Caco-2 (cell line): ENCODE measurements at regions not wholly inside any gene's neighbourhood (a gene's known extent, or its start where the extent isn't known, plus 50 kb on each side); places are given as distances from the start of the nearest gene placed in this dataset.

Experiments
- BruUV-seq: library from RNA; stranded (reverse); fragments of 400-500 nt; replicated peaks from 2 replicates; lab custom pipeline; 2021; lab: Mats Ljungman, UMichigan
- CTCF ChIA-PET: fragments of 300-600 bp; sonication (Branson Sonifier 250); formaldehyde crosslinking; loops from one replicate; lab custom pipeline; 2022; ENCODE audit warnings: antibody characterized with exemption; lab: Charles Lee
- POLR2A ChIA-PET: fragments of 300-600 bp; sonication (Branson Sonifier 250); formaldehyde crosslinking; loops from one replicate; lab custom pipeline; 2022; ENCODE audit warnings: antibody characterized with exemption; lab: Charles Lee
- DNase-seq, 2 experiments: peaks; one replicate each; pipeline versions ENCODE4 v3.0.0 to v3.0.0-alpha.2; 2020 to 2022
- H3K27me3 ChIP-seq: replicated peaks from 2 replicates; pipeline ENCODE4 v1.6.0; 2011; ENCODE audit warnings: low read length; ENCODE audit not compliant: control insufficient read depth, insufficient read depth
- H3K36me3 ChIP-seq: 2 replicates; pipeline ENCODE4 v1.5.1; 2011; ENCODE audit warnings: low read length; ENCODE audit not compliant: control insufficient read depth, insufficient read depth
- H3K4me1 ChIP-seq: fragments of 250-450 bp; sonication (Bioruptor Pico); 2 replicates; pipeline ENCODE4 v1.5.1; 2020; ENCODE audit warnings: mild to moderate bottlenecking
- H3K4me3 ChIP-seq: 2 replicates; pipeline ENCODE4 v1.5.1; 2011; ENCODE audit warnings: low read depth, mild to moderate bottlenecking, control low read depth, low read length
- H3K9me3 ChIP-seq: fragments of 250-450 bp; sonication (Bioruptor Pico); 2 replicates; pipeline ENCODE4 v1.5.1; 2020; ENCODE audit warnings: mild to moderate bottlenecking, moderate library complexity
- H3K27ac Mint-ChIP-seq: one replicate; pipeline ENCODE4 v1.8.0; 2022; ENCODE audit warnings: mixed read lengths; ENCODE audit not compliant: unreplicated experiment
- H3K27me3 Mint-ChIP-seq: one replicate; pipeline ENCODE4 v1.8.0; 2022; ENCODE audit warnings: mixed read lengths; ENCODE audit not compliant: insufficient read depth, unreplicated experiment
- H3K36me3 Mint-ChIP-seq: one replicate; pipeline ENCODE4 v1.8.0; 2022; ENCODE audit warnings: mild to moderate bottlenecking, mixed read lengths; ENCODE audit not compliant: insufficient read depth, unreplicated experiment
- H3K4me1 Mint-ChIP-seq: one replicate; pipeline ENCODE4 v1.8.0; 2022; ENCODE audit warnings: low read depth, mixed read lengths; ENCODE audit not compliant: unreplicated experiment
- H3K4me3 Mint-ChIP-seq: one replicate; pipeline ENCODE4 v1.8.0; 2022; ENCODE audit warnings: mild to moderate bottlenecking, moderate library complexity, mixed read lengths; ENCODE audit not compliant: unreplicated experiment
- H3K9me3 Mint-ChIP-seq: one replicate; pipeline ENCODE4 v1.8.0; 2022; ENCODE audit warnings: mixed read lengths; ENCODE audit not compliant: unreplicated experiment
- intact Hi-C: fragments of 100-400 bp; cut with micrococcal nuclease; formaldehyde crosslinking; loops from one replicate; pipeline ENCODE4 v1.10.0; 2022; ENCODE audit not compliant: unreplicated experiment
- TF ChIP-seq, protein P1 (sequence below), 2 experiments: fragments of 200-600 bp in 1 of 2; IDR thresholded peaks; 1 replicate in 1 of 2; 2 replicates in 1 of 2; pipeline versions ENCODE4 v1.5.1 to v1.8.0; 2011 to 2022; ENCODE audit warnings: antibody characterized with exemption in 1 of 2, control low read depth in 1 of 2, inconsistent platforms in 1 of 2, low read depth in 1 of 2, low read length in 1 of 2, mild to moderate bottlenecking in 1 of 2, moderate library complexity in 1 of 2; ENCODE audit not compliant: insufficient read depth in 1 of 2, severe bottlenecking in 1 of 2, unreplicated experiment in 1 of 2

DNA sequence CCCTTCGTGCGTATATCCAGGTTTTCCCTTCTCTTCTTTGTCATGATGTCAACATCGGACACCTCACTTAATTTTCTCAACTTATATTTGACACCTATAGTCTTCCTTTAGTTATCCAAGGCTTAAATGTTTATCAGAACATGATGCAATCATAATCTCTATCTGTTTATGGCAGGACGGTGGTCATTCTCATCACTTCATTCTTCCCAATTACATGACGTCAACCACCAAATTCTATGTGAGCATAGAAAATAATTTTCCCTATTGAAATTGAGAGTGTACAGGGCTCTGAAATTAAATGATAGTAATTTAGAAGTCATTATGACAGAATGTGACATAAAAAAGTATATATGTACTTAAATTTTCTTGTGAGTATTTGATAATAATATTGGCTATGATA lies 345.4 kb downstream of the CDH9 start:
- H3K9me3 Mint-ChIP-seq = no peaks in the 10 kb centered on the region
- Histone ChIP-seq H3K4me1 (no peaks in the 10 kb centered on the region), H3K9me3 (no peaks in the 10 kb centered on the region), H3K4me3 (no peak overlapping the region), H3K36me3 (no peaks in the 10 kb centered on the region), H3K27me3 (no peaks in the 10 kb centered on the region)
- no peak overlapping the region for H3K27ac Mint-ChIP-seq
- CTCF ChIA-PET = no interaction called here
- TF ChIP-seq, protein P1, sequence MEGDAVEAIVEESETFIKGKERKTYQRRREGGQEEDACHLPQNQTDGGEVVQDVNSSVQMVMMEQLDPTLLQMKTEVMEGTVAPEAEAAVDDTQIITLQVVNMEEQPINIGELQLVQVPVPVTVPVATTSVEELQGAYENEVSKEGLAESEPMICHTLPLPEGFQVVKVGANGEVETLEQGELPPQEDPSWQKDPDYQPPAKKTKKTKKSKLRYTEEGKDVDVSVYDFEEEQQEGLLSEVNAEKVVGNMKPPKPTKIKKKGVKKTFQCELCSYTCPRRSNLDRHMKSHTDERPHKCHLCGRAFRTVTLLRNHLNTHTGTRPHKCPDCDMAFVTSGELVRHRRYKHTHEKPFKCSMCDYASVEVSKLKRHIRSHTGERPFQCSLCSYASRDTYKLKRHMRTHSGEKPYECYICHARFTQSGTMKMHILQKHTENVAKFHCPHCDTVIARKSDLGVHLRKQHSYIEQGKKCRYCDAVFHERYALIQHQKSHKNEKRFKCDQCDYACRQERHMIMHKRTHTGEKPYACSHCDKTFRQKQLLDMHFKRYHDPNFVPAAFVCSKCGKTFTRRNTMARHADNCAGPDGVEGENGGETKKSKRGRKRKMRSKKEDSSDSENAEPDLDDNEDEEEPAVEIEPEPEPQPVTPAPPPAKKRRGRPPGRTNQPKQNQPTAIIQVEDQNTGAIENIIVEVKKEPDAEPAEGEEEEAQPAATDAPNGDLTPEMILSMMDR (IDR thresholded peaks at IDR 0.05; ENCODE audit: insufficient read depth in 1 of 2, low read depth in 1 of 2, low read length in 1 of 2, severe bottlenecking in 1 of 2, unreplicated experiment in 1 of 2) = no peak
- no peak for DNase-seq
- BruUV-seq = no TSS peak
- no peaks in the 10 kb centered on the region for H3K36me3 Mint-ChIP-seq
- H3K4me3 Mint-ChIP-seq = no peak overlapping the region
- H3K27me3 Mint-ChIP-seq = peaks cover under 1% of the 10 kb centered on the region
- intact Hi-C loops = no loop called here
- no peaks in the 10 kb centered on the region for H3K4me1 Mint-ChIP-seq
- POLR2A ChIA-PET = no interaction called here

DNA sequence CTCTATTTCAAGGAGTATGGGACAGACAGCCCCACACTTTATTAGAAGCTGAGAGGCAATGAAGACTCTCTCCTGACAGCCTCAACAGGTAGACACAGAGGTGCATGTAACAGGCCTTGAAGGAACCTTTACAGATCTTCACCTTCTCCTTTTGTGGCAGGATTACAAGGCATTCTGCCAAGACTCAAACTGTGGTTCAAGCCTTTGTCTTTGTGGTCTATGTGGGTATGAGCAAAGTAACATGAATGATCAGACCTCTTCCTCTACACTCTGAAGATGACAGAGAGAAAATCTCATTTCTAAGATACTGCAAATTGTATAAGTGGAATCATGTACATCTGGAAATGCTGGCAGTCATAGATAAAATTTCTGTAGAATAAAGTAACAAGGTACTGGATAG lies 346.9 kb downstream of the CDH9 start:
- DNase-seq = no peak
- H3K4me1 ChIP-seq = no peaks in the 10 kb centered on the region
- no peaks in the 10 kb centered on the region for H3K9me3 ChIP-seq
- no peaks in the 10 kb centered on the region for H3K36me3 ChIP-seq
- H3K4me3 ChIP-seq = no peak overlapping the region
- intact Hi-C loops = no loop called here
- BruUV-seq = no TSS peak
- TF ChIP-seq, protein P1 (IDR thresholded peaks at IDR 0.05; ENCODE audit: insufficient read depth in 1 of 2, low read depth in 1 of 2, low read length in 1 of 2, severe bottlenecking in 1 of 2, unreplicated experiment in 1 of 2) = no peak
- H3K27me3 ChIP-seq = no peaks in the 10 kb centered on the region
- Mint-ChIP-seq H3K9me3 (no peaks in the 10 kb centered on the region), H3K27ac (no peak overlapping the region), H3K27me3 (no peaks in the 10 kb centered on the region), H3K36me3 (no peaks in the 10 kb centered on the region), H3K4me3 (no peak overlapping the region), H3K4me1 (no peaks in the 10 kb centered on the region)
- ChIA-PET CTCF (no interaction called here), POLR2A (no interaction called here)

DNA sequence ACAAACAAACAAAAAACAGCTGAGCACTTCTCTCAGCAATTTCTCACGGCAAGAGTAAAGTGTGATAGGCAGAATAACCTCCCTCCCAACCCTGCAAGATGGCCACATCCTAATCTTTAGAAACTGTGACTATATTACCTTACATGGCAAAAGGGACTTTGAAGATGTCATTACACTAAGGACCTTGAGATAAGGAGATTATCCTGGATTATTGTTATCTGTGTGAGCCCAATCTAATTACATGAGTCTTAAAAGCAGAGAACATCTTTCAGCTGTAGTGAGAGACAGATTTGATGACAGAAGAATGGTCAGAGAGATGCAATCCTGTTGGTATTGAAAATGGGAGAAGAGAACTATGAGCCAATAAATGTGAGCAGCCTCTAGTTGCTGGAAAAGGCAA lies 347.9 kb downstream of the CDH9 start:
- intact Hi-C loops = no loop called here
- DNase-seq = no peak
- H3K27me3 Mint-ChIP-seq = no peaks in the 10 kb centered on the region
- no peak overlapping the region for H3K27ac Mint-ChIP-seq
- H3K4me1 Mint-ChIP-seq = no peaks in the 10 kb centered on the region
- H3K4me3 Mint-ChIP-seq = no peak overlapping the region
- TF ChIP-seq, protein P1 (IDR thresholded peaks at IDR 0.05; ENCODE audit: insufficient read depth in 1 of 2, low read depth in 1 of 2, low read length in 1 of 2, severe bottlenecking in 1 of 2, unreplicated experiment in 1 of 2) = no peak
- no peaks in the 10 kb centered on the region for H3K27me3 ChIP-seq
- no peaks in the 10 kb centered on the region for H3K9me3 ChIP-seq
- H3K4me1 ChIP-seq = no peaks in the 10 kb centered on the region
- CTCF ChIA-PET = no interaction called here
- BruUV-seq = no TSS peak
- H3K9me3 Mint-ChIP-seq = no peaks in the 10 kb centered on the region
- H3K36me3 ChIP-seq = no peaks in the 10 kb centered on the region
- no peak overlapping the region for H3K4me3 ChIP-seq
- POLR2A ChIA-PET = no interaction called here
- H3K36me3 Mint-ChIP-seq = no peaks in the 10 kb centered on the region
